ENCODE measurements at regions not wholly inside any gene's neighbourhood (a gene's known extent, or its start where the extent isn't known, plus 50 kb on each side); places are given as distances from the start of the nearest gene placed in this dataset.

DNA sequence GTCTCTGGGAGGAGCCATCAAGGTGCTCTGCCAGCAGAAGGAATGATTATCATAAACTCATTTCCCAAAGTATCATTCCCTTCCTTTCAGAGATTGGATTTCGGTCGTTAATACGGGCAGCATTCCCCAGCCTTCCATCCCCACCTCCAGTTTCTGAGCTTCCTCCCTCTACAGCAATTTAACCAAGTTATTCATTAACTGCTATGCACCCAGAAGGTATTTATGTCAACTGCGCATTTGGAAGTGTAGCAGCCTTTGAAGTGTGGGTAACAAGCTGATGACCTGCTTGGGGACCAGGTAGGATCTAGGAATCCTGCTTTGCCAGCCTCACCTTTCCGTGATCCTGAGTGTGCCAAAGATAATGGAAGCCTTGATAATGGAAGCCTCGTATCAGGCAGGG is 172.4 kb upstream of the IGSF21 start:
- TF ChIP-seq TCF4 (CRISPR knock-in tag; IDR thresholded peaks at IDR 0.05; ENCODE audit: borderline replicate concordance), result no peak
- no peak for TF ChIP-seq GLIS3 (CRISPR knock-in tag; IDR thresholded peaks at IDR 0.05)
- TF ChIP-seq, protein P1, sequence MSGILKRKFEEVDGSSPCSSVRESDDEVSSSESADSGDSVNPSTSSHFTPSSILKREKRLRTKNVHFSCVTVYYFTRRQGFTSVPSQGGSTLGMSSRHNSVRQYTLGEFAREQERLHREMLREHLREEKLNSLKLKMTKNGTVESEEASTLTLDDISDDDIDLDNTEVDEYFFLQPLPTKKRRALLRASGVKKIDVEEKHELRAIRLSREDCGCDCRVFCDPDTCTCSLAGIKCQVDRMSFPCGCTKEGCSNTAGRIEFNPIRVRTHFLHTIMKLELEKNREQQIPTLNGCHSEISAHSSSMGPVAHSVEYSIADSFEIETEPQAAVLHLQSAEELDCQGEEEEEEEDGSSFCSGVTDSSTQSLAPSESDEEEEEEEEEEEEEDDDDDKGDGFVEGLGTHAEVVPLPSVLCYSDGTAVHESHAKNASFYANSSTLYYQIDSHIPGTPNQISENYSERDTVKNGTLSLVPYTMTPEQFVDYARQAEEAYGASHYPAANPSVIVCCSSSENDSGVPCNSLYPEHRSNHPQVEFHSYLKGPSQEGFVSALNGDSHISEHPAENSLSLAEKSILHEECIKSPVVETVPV (CRISPR knock-in tag; IDR thresholded peaks at IDR 0.05), result no peak
- TF ChIP-seq, protein P2, sequence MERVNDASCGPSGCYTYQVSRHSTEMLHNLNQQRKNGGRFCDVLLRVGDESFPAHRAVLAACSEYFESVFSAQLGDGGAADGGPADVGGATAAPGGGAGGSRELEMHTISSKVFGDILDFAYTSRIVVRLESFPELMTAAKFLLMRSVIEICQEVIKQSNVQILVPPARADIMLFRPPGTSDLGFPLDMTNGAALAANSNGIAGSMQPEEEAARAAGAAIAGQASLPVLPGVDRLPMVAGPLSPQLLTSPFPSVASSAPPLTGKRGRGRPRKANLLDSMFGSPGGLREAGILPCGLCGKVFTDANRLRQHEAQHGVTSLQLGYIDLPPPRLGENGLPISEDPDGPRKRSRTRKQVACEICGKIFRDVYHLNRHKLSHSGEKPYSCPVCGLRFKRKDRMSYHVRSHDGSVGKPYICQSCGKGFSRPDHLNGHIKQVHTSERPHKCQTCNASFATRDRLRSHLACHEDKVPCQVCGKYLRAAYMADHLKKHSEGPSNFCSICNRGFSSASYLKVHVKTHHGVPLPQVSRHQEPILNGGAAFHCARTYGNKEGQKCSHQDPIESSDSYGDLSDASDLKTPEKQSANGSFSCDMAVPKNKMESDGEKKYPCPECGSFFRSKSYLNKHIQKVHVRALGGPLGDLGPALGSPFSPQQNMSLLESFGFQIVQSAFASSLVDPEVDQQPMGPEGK (CRISPR knock-in tag; IDR thresholded peaks at IDR 0.05; ENCODE audit: borderline replicate concordance), result no peak
- TF ChIP-seq RARB (CRISPR knock-in tag; IDR thresholded peaks at IDR 0.05), result no peak
- no peak for TF ChIP-seq OSR1 (CRISPR knock-in tag; IDR thresholded peaks at IDR 0.05)
- no peak for TF ChIP-seq ZC3H10 (CRISPR knock-in tag; IDR thresholded peaks at IDR 0.05)
- no peak for TF ChIP-seq ZFP30 (CRISPR knock-in tag; IDR thresholded peaks at IDR 0.05)
- no peak for TF ChIP-seq ZNF70 (CRISPR knock-in tag; IDR thresholded peaks at IDR 0.05)
